ENCODE measurements at regions not wholly inside any gene's neighbourhood (a gene's known extent, or its start where the extent isn't known, plus 50 kb on each side); places are given as distances from the start of the nearest gene placed in this dataset.

DNA sequence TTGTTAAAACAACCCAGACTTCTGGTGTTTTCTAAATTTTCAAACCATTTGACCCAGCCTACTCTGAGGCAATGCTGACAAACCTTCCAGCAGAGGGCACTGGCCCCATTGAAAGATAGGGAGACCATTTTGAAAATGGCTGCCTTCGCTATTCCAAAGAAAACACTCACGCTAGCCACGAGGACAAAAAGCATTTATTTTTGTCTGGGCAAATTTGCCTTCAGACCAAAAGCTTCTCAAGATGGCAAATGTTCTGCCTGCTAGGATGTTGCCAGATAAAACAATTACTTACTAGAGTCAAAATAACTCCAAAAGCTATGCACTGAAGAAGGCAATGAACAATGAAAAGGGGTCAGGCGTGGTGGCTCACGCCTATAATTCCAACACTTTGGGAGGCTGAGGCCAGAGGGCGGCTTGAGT is 296.7 kb upstream of the IRX5 start:
- H3F3A ChIP-seq (replicated peaks; ENCODE audit: low read depth) = no peaks in the 10 kb centered on the region
- ATAC-seq (peak; percentile 71), DNase-seq (ENCODE audit: low spot score) (peak; percentile 85)
- TF ChIP-seq, protein P1, sequence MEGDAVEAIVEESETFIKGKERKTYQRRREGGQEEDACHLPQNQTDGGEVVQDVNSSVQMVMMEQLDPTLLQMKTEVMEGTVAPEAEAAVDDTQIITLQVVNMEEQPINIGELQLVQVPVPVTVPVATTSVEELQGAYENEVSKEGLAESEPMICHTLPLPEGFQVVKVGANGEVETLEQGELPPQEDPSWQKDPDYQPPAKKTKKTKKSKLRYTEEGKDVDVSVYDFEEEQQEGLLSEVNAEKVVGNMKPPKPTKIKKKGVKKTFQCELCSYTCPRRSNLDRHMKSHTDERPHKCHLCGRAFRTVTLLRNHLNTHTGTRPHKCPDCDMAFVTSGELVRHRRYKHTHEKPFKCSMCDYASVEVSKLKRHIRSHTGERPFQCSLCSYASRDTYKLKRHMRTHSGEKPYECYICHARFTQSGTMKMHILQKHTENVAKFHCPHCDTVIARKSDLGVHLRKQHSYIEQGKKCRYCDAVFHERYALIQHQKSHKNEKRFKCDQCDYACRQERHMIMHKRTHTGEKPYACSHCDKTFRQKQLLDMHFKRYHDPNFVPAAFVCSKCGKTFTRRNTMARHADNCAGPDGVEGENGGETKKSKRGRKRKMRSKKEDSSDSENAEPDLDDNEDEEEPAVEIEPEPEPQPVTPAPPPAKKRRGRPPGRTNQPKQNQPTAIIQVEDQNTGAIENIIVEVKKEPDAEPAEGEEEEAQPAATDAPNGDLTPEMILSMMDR (conservative IDR thresholded peaks at IDR 0.05; ENCODE audit: low read depth in 2 of 2) = peak; percentile 82 to 92
- TF ChIP-seq JUNB (IDR thresholded peaks at IDR 0.05; ENCODE audit: unreplicated experiment) = no peak
- TF ChIP-seq, protein P2, sequence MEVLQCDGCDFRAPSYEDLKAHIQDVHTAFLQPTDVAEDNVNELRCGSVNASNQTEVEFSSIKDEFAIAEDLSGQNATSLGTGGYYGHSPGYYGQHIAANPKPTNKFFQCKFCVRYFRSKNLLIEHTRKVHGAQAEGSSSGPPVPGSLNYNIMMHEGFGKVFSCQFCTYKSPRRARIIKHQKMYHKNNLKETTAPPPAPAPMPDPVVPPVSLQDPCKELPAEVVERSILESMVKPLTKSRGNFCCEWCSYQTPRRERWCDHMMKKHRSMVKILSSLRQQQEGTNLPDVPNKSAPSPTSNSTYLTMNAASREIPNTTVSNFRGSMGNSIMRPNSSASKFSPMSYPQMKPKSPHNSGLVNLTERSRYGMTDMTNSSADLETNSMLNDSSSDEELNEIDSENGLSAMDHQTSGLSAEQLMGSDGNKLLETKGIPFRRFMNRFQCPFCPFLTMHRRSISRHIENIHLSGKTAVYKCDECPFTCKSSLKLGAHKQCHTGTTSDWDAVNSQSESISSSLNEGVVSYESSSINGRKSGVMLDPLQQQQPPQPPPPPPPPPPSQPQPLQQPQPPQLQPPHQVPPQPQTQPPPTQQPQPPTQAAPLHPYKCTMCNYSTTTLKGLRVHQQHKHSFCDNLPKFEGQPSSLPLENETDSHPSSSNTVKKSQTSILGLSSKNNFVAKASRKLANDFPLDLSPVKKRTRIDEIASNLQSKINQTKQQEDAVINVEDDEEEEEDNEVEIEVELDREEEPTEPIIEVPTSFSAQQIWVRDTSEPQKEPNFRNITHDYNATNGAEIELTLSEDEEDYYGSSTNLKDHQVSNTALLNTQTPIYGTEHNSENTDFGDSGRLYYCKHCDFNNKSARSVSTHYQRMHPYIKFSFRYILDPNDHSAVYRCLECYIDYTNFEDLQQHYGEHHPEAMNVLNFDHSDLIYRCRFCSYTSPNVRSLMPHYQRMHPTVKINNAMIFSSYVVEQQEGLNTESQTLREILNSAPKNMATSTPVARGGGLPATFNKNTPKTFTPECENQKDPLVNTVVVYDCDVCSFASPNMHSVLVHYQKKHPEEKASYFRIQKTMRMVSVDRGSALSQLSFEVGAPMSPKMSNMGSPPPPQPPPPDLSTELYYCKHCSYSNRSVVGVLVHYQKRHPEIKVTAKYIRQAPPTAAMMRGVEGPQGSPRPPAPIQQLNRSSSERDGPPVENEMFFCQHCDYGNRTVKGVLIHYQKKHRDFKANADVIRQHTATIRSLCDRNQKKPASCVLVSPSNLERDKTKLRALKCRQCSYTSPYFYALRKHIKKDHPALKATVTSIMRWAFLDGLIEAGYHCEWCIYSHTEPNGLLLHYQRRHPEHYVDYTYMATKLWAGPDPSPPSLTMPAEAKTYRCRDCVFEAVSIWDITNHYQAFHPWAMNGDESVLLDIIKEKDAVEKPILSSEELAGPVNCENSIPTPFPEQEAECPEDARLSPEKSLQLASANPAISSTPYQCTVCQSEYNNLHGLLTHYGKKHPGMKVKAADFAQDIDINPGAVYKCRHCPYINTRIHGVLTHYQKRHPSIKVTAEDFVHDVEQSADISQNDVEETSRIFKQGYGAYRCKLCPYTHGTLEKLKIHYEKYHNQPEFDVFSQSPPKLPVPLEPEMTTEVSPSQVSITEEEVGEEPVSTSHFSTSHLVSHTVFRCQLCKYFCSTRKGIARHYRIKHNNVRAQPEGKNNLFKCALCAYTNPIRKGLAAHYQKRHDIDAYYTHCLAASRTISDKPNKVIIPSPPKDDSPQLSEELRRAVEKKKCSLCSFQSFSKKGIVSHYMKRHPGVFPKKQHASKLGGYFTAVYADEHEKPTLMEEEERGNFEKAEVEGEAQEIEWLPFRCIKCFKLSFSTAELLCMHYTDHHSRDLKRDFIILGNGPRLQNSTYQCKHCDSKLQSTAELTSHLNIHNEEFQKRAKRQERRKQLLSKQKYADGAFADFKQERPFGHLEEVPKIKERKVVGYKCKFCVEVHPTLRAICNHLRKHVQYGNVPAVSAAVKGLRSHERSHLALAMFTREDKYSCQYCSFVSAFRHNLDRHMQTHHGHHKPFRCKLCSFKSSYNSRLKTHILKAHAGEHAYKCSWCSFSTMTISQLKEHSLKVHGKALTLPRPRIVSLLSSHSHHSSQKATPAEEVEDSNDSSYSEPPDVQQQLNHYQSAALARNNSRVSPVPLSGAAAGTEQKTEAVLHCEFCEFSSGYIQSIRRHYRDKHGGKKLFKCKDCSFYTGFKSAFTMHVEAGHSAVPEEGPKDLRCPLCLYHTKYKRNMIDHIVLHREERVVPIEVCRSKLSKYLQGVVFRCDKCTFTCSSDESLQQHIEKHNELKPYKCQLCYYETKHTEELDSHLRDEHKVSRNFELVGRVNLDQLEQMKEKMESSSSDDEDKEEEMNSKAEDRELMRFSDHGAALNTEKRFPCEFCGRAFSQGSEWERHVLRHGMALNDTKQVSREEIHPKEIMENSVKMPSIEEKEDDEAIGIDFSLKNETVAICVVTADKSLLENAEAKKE (CRISPR knock-in tag; IDR thresholded peaks at IDR 0.05) = no peak
- TF ChIP-seq, protein P3, sequence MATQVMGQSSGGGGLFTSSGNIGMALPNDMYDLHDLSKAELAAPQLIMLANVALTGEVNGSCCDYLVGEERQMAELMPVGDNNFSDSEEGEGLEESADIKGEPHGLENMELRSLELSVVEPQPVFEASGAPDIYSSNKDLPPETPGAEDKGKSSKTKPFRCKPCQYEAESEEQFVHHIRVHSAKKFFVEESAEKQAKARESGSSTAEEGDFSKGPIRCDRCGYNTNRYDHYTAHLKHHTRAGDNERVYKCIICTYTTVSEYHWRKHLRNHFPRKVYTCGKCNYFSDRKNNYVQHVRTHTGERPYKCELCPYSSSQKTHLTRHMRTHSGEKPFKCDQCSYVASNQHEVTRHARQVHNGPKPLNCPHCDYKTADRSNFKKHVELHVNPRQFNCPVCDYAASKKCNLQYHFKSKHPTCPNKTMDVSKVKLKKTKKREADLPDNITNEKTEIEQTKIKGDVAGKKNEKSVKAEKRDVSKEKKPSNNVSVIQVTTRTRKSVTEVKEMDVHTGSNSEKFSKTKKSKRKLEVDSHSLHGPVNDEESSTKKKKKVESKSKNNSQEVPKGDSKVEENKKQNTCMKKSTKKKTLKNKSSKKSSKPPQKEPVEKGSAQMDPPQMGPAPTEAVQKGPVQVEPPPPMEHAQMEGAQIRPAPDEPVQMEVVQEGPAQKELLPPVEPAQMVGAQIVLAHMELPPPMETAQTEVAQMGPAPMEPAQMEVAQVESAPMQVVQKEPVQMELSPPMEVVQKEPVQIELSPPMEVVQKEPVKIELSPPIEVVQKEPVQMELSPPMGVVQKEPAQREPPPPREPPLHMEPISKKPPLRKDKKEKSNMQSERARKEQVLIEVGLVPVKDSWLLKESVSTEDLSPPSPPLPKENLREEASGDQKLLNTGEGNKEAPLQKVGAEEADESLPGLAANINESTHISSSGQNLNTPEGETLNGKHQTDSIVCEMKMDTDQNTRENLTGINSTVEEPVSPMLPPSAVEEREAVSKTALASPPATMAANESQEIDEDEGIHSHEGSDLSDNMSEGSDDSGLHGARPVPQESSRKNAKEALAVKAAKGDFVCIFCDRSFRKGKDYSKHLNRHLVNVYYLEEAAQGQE (IDR thresholded peaks at IDR 0.05; ENCODE audit: unreplicated experiment) = no peak
- no peak for TF ChIP-seq POLR2AphosphoS5 (IDR thresholded peaks at IDR 0.05; ENCODE audit: low read depth)
- no peak for TF ChIP-seq CREB1 (CRISPR knock-in tag; IDR thresholded peaks at IDR 0.05; ENCODE audit: low read depth)
- TF ChIP-seq ZNF331 (CRISPR knock-in tag; IDR thresholded peaks at IDR 0.05; ENCODE audit: low read depth) = no peak
- no peak for TF ChIP-seq EZH2phosphoT487 (IDR thresholded peaks at IDR 0.05; ENCODE audit: unreplicated experiment)
- H2AFZ ChIP-seq = peak overlapping the region; percentile 74
- H3K9me3 Mint-ChIP-seq = no peaks in the 10 kb centered on the region
- no peaks in the 10 kb centered on the region for H3K36me3 ChIP-seq (ENCODE audit: insufficient read depth)
- no peaks in the 10 kb centered on the region for H3K27me3 Mint-ChIP-seq (ENCODE audit: insufficient read depth, low read depth, poor library complexity)
- H3K4me1 Mint-ChIP-seq = no peaks in the 10 kb centered on the region
- no peaks in the 10 kb centered on the region for H4K20me1 ChIP-seq (replicated peaks; ENCODE audit: insufficient read depth)
- no peaks in the 10 kb centered on the region for H3K36me3 Mint-ChIP-seq (ENCODE audit: low read depth)
- H3K9me2 ChIP-seq (ENCODE audit: insufficient read depth) = 0 out of 2 replicates have a peak, but pooled peaks cover 9% of the 10 kb centered on the region
- H3K4me2 ChIP-seq = no peak overlapping the region
- no peak overlapping the region for H3K27ac Mint-ChIP-seq
- no peak overlapping the region for H3K4me3 Mint-ChIP-seq
- no peaks in the 10 kb centered on the region for H3K79me2 ChIP-seq (replicated peaks; ENCODE audit: insufficient read depth)
- H3K27me3 ChIP-seq (ENCODE audit: insufficient read depth) = no peaks in the 10 kb centered on the region
- H3K27ac ChIP-seq (ENCODE audit: low read depth) = no peak overlapping the region
- no peak overlapping the region for H3K4me3 ChIP-seq
- H3K4me1 ChIP-seq (ENCODE audit: insufficient read depth) = no peaks in the 10 kb centered on the region
